Upper lobe of left lung (tissue), 6 donors: ENCODE measurements at regions not wholly inside any gene's neighbourhood (a gene's known extent, or its start where the extent isn't known, plus 50 kb on each side); places are given as distances from the start of the nearest gene placed in this dataset.

ENCODE experiments used
- ATAC-seq, 2 donors: fragments of 200-7000 bp; cut with Tn5 transposase; one replicate each; pipeline ENCODE4 v1.9.1; 2022; ENCODE audit warnings: mild to moderate bottlenecking in 2 of 2, moderate library complexity in 2 of 2; ENCODE audit not compliant: low FRiP score in 2 of 2
- DNase-seq, 2 donors: peaks; one replicate each; pipeline ENCODE4 v3.0.0-alpha.2; 2019 to 2020
- H3K27ac ChIP-seq, 4 donors: fragments of 200-600 bp; sonication (generic); one replicate each; pipeline ENCODE4 v1.5.1; 2016 to 2019
- H3K27me3 ChIP-seq, 4 donors: fragments of 200-600 bp; sonication (generic); one replicate each; pipeline ENCODE4 v1.5.1; 2017 to 2019
- H3K36me3 ChIP-seq, 4 donors: fragments of 200-600 bp; sonication (generic); one replicate each; pipeline ENCODE4 v1.5.1; 2016 to 2019
- H3K4me1 ChIP-seq, 4 donors: fragments of 200-600 bp; sonication (generic); one replicate each; pipeline ENCODE4 v1.5.1; 2018 to 2019
- H3K4me3 ChIP-seq, 4 donors: fragments of 200-600 bp; sonication (generic); one replicate each; pipeline ENCODE4 v1.5.1; 2017 to 2019; ENCODE audit warnings: mild to moderate bottlenecking in 2 of 4, moderate library complexity in 1 of 4
- H3K9me3 ChIP-seq, 4 donors: fragments of 200-600 bp; sonication (generic); one replicate each; pipeline ENCODE4 v1.5.1; 2018 to 2019
- EP300 ChIP-seq, 4 donors: sonication (generic); formaldehyde crosslinking; IDR thresholded peaks; one replicate each; pipeline ENCODE4 v1.5.1; 2017; ENCODE audit warnings: antibody characterized with exemption in 4 of 4, control low read depth in 2 of 4
- POLR2A ChIP-seq, 4 donors: fragments of 450-650 bp; IDR thresholded peaks; one replicate each; pipeline ENCODE4 v1.5.1; 2016 to 2017; ENCODE audit warnings: antibody characterized with exemption in 4 of 4, mild to moderate bottlenecking in 2 of 4
- POLR2AphosphoS5 ChIP-seq, 2 donors: sonication (generic); formaldehyde crosslinking; IDR thresholded peaks; one replicate each; pipeline ENCODE4 v1.5.1; 2017; ENCODE audit warnings: antibody characterized with exemption in 2 of 2
- WGBS, 2 donors: methylation state at CpG; one replicate each; pipeline ENCODE4 v1.1.5; 2017 to 2018; 5-methylcytosine and 5-hydroxymethylcytosine counted together
- TF ChIP-seq, protein P1 (sequence below), 6 experiments: fragments of 450-650 bp in 4 of 6; fragments of 200-600 bp in 2 of 6; sonication (generic) in 2 of 6; IDR thresholded peaks; one replicate each; pipeline ENCODE4 v1.5.1; 2016 to 2019; ENCODE audit warnings: antibody characterized with exemption in 6 of 6
- donor health status: DM: no; HTN: no; CAD: no; lungs with moderate emphysema.
- donor health status: DM: no; HTN: yes; CAD: no; lungs with severe emphysema.

DNA sequence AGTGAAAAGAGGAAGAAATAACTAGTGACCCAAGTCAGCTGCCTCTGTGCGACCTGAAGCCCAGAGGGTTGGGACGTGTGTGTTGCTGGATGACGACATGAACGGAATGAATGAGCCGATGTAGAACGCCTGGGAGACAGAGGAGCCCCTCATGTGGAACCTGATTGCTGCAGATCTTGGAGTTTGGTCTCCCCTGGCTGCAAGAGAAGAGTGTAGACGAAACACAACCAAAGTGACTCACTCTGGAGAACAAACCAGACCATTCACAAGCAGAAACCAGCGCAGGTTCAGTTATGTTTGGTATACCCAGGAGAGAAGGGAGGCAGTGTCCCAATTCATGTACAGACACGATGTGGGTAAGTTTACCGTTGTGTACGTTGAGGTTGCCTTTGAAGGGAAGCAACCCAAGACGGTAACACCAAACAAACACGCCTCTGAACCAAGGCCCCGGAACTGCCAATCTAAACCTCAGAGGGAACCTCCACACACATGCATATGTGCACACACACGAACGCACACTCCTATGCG lies 265.9 kb downstream of the BMP7 start:
- Histone ChIP-seq H3K27me3 (no peaks in the 10 kb centered on the region), H3K9me3 (peaks cover 2 to 12% (median 7%) of the 10 kb centered on the region in 4 donors), H3K4me3 (no peak overlapping the region), H3K27ac (no peak overlapping the region), H3K4me1 (no peaks in the 10 kb centered on the region), H3K36me3 (no peaks in the 10 kb centered on the region)
- 81 to 84% methylated on average over 15 to 17 of the region's 17 CpGs for WGBS, 2 donors
- ATAC-seq (no peak), DNase-seq (no peak)
- TF ChIP-seq, protein P1, sequence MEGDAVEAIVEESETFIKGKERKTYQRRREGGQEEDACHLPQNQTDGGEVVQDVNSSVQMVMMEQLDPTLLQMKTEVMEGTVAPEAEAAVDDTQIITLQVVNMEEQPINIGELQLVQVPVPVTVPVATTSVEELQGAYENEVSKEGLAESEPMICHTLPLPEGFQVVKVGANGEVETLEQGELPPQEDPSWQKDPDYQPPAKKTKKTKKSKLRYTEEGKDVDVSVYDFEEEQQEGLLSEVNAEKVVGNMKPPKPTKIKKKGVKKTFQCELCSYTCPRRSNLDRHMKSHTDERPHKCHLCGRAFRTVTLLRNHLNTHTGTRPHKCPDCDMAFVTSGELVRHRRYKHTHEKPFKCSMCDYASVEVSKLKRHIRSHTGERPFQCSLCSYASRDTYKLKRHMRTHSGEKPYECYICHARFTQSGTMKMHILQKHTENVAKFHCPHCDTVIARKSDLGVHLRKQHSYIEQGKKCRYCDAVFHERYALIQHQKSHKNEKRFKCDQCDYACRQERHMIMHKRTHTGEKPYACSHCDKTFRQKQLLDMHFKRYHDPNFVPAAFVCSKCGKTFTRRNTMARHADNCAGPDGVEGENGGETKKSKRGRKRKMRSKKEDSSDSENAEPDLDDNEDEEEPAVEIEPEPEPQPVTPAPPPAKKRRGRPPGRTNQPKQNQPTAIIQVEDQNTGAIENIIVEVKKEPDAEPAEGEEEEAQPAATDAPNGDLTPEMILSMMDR (IDR thresholded peaks at IDR 0.05), result no peak
- TF ChIP-seq POLR2A (IDR thresholded peaks at IDR 0.05) (no peak), POLR2AphosphoS5 (IDR thresholded peaks at IDR 0.05) (no peak), EP300 (IDR thresholded peaks at IDR 0.05) (no peak)

DNA sequence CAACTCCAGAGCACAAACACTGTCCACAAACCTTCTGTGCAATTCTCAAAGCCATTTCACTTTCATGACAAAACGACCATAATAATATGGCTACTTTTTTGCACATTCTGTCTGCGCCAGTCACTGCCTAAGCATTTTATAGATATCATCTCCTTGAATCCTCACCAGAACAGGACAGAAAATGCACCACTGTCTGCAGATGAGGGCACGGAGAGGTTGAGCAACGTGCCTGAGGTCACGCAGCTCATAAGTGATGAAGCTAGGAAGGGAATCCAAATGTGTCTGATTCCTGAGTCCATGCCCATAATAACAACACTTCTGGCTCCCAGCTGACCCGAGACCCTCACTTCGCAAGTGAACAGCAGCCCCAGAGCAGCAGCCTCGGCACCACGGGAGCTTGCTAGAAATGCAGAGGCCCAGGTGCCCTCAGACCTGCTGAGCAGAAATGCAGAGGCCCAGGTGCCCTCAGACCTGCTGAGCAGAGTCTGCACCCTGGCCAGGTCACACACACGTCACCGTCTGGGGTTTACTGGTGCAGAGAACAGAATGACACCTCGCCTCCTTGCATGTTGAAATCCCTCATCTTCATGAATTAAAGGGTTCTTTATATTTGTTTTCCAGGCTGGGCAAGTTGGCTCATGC lies 265.2 kb downstream of the BMP7 start:
- no peaks in the 10 kb centered on the region for H3K36me3 ChIP-seq
- TF ChIP-seq EP300 (IDR thresholded peaks at IDR 0.05), result no peak
- no peak for TF ChIP-seq POLR2AphosphoS5 (IDR thresholded peaks at IDR 0.05)
- TF ChIP-seq POLR2A (IDR thresholded peaks at IDR 0.05), result no peak
- TF ChIP-seq, protein P1 (IDR thresholded peaks at IDR 0.05), result no peak
- ATAC-seq (no peak), DNase-seq (no peak)
- no peaks in the 10 kb centered on the region for H3K27me3 ChIP-seq
- 77 to 86% methylated on average over 8 to 12 of the region's 12 CpGs for WGBS, 2 donors
- H3K4me1 ChIP-seq, result no peaks in the 10 kb centered on the region
- no peak overlapping the region for H3K4me3 ChIP-seq
- H3K9me3 ChIP-seq, result peaks cover 2 to 12% (median 7%) of the 10 kb centered on the region in 4 donors
- no peak overlapping the region for H3K27ac ChIP-seq

GRCh38 chr20:57002066-57002570 lies 264.3 kb downstream of the BMP7 start:
- WGBS, 2 donors, result 65 to 70% methylated on average over 15 of the region's 15 CpGs
- H3K27me3 ChIP-seq, result no peaks in the 10 kb centered on the region
- DNase-seq, result no peak

GRCh38 chr20:57003012-57003411 lies 263.4 kb downstream of the BMP7 start:
- Histone ChIP-seq H3K27me3 (no peaks in the 10 kb centered on the region), H3K9me3 (peaks cover 2 to 12% (median 6%) of the 10 kb centered on the region in 4 donors), H3K4me1 (no peaks in the 10 kb centered on the region), H3K27ac (no peak overlapping the region), H3K4me3 (no peak overlapping the region), H3K36me3 (no peaks in the 10 kb centered on the region)
- ATAC-seq (no peak), DNase-seq (no peak)
- WGBS, 2 donors, result 17 to 24% methylated on average over 6 to 7 of the region's 7 CpGs
- TF ChIP-seq POLR2AphosphoS5 (IDR thresholded peaks at IDR 0.05) (no peak), POLR2A (IDR thresholded peaks at IDR 0.05) (no peak), EP300 (IDR thresholded peaks at IDR 0.05) (no peak)
- TF ChIP-seq, protein P1 (IDR thresholded peaks at IDR 0.05), result no peak

More at GRCh38 chr20:57002066-57002570, 264.3 kb downstream of the BMP7 start:
- Histone ChIP-seq H3K36me3 (no peaks in the 10 kb centered on the region), H3K27ac (no peak overlapping the region), H3K4me3 (no peak overlapping the region), H3K4me1 (no peaks in the 10 kb centered on the region), H3K9me3 (peaks cover 2 to 12% (median 7%) of the 10 kb centered on the region in 4 donors)
- ATAC-seq, result no peak
- no peak for TF ChIP-seq EP300 (IDR thresholded peaks at IDR 0.05)
- TF ChIP-seq POLR2A (IDR thresholded peaks at IDR 0.05), result no peak
- no peak for TF ChIP-seq POLR2AphosphoS5 (IDR thresholded peaks at IDR 0.05)
- TF ChIP-seq, protein P1 (IDR thresholded peaks at IDR 0.05), result no peak
